ENCODE measurements at regions not wholly inside any gene's neighbourhood (a gene's known extent, or its start where the extent isn't known, plus 50 kb on each side); places are given as distances from the start of the nearest gene placed in this dataset.

DNA sequence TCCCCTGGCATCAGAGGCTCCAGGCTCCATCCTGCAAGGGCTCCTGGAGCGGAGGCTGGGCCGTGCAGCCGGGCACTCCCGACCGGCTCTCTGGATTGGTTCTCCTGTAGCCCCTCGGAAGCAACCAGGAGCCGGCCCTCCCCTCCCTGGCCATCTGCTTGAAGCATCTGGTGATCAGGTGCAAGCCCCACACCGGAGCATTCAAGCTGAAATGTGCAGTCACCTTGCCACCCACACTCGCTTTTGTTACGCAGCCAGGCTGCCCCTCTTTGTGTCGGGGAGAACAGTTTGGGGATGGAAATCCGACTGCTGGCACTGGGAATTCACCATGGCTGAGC is 258.8 kb downstream of the ZNF536 start:
- TF ChIP-seq, protein P1, sequence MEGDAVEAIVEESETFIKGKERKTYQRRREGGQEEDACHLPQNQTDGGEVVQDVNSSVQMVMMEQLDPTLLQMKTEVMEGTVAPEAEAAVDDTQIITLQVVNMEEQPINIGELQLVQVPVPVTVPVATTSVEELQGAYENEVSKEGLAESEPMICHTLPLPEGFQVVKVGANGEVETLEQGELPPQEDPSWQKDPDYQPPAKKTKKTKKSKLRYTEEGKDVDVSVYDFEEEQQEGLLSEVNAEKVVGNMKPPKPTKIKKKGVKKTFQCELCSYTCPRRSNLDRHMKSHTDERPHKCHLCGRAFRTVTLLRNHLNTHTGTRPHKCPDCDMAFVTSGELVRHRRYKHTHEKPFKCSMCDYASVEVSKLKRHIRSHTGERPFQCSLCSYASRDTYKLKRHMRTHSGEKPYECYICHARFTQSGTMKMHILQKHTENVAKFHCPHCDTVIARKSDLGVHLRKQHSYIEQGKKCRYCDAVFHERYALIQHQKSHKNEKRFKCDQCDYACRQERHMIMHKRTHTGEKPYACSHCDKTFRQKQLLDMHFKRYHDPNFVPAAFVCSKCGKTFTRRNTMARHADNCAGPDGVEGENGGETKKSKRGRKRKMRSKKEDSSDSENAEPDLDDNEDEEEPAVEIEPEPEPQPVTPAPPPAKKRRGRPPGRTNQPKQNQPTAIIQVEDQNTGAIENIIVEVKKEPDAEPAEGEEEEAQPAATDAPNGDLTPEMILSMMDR (IDR thresholded peaks at IDR 0.05; ENCODE audit: low read length): no peak
- TF ChIP-seq EZH2 (optimal IDR thresholded peaks at IDR 0.05; ENCODE audit: low read depth, low read length): no peak

Data from MM.1S (cell line).